Prostate gland (tissue), 2 donors: ENCODE measurements at regions not wholly inside any gene's neighbourhood (a gene's known extent, or its start where the extent isn't known, plus 50 kb on each side); places are given as distances from the start of the nearest gene placed in this dataset.

Source experiments
- CTCF ChIP-seq, 4 experiments: fragments of 200-600 bp in 2 of 4; fragments of 450-650 bp in 2 of 4; sonication (generic) in 2 of 4; IDR thresholded peaks; 1 replicate in 3 of 4; 2 replicates in 1 of 4; pipeline ENCODE4 v1.5.1; 2016 to 2019; ENCODE audit warnings: antibody characterized with exemption in 4 of 4, mild to moderate bottlenecking in 2 of 4, moderate library complexity in 2 of 4
- POLR2A ChIP-seq: fragments of 450-650 bp; IDR thresholded peaks from one replicate; pipeline ENCODE4 v1.6.1; 2016; ENCODE audit warnings: antibody characterized with exemption, mild to moderate bottlenecking
- POLR2AphosphoS5 ChIP-seq: sonication (generic); formaldehyde crosslinking; IDR thresholded peaks from one replicate; pipeline ENCODE4 v1.6.1; 2017; ENCODE audit warnings: antibody characterized with exemption

GRCh38 chr18:73893880-73894279 lies 253.8 kb downstream of the FBXO15 start:
- TF ChIP-seq CTCF (IDR thresholded peaks at IDR 0.05) = no peak
- no peak for TF ChIP-seq POLR2AphosphoS5
- no peak for TF ChIP-seq POLR2A
